ENCODE measurements at regions not wholly inside any gene's neighbourhood (a gene's known extent, or its start where the extent isn't known, plus 50 kb on each side); places are given as distances from the start of the nearest gene placed in this dataset.

DNA sequence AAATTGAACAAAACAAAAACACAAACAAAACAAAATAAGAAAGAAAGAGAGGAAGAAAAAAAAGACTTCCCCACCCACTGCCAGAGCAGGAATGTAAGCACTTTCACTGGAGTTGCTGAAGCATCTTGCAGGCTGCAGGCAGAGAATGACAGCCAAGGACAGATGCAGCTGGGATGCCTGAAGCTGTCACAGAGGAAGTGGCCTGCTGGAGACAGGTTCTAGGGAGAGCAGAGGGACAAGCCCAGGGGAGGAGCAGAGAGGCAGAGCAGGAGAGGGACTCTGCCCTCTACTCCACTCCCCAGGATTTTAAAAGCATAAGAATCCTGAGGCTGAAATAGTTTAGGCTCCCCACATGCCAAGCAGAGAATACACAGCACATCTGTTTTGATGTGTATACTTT lies 326.2 kb downstream of the TUSC7 start:
- intact Hi-C loops (cut with DNase I), result no loop called here
- peak overlapping the region; percentile 45 for H3K27ac ChIP-seq
- H3K9me3 ChIP-seq, result no peaks in the 10 kb centered on the region
- H3K36me3 ChIP-seq, result no peaks in the 10 kb centered on the region
- no peak for TF ChIP-seq POLR2A (IDR thresholded peaks at IDR 0.05)
- no peak for TF ChIP-seq CTCF (IDR thresholded peaks at IDR 0.05)
- no peak for TF ChIP-seq POLR2AphosphoS5 (IDR thresholded peaks at IDR 0.05; ENCODE audit: insufficient read depth in 1 of 2, low read depth in 1 of 2)
- peaks cover 7% of the 10 kb centered on the region for H3K4me1 ChIP-seq
- no peak for DNase-seq (ENCODE audit: extremely low spot score in 2 of 2)
- H3K4me3 ChIP-seq, result no peak overlapping the region
- H3K27me3 ChIP-seq, result no peaks in the 10 kb centered on the region

- Histone ChIP-seq H3K4me1 (peaks cover 7% of the 10 kb centered on the region), H3K36me3 (no peaks in the 10 kb centered on the region), H3K27me3 (no peaks in the 10 kb centered on the region), H3K4me3 (no peak overlapping the region), H3K9me3 (no peaks in the 10 kb centered on the region), H3K27ac (peak overlapping the region; percentile 45)
- no peak for DNase-seq (ENCODE audit: extremely low spot score in 2 of 2)
- intact Hi-C loops (cut with DNase I), result no loop called here
- no peak for TF ChIP-seq CTCF (IDR thresholded peaks at IDR 0.05)
Observed at GRCh38 chr3:117036259-117036799, 326.8 kb downstream of the TUSC7 start.

DNA sequence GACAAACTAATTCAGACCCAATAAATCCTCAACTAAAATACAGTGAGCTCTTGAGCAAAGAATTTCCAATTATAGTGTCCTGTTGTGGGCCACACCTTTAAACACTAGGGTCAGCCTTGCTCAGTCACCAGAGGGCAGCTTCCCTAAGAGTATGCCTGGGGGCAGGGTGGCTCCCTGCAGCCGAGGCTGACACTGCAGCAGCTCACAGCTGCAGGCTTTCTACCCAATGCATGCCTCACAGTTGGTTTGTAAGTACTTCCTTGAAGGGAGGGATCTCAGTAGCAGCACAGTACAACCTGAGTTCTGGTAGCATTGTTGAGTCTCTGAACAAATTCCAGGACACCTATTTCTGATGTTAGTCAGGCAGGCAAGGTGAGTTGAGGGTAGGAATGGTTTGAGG lies 335.6 kb downstream of the TUSC7 start:
- H3K4me3 ChIP-seq, result no peak overlapping the region
- no peaks in the 10 kb centered on the region for H3K4me1 ChIP-seq
- no peak for DNase-seq (ENCODE audit: extremely low spot score in 2 of 2)
- H3K36me3 ChIP-seq, result no peaks in the 10 kb centered on the region
- no peaks in the 10 kb centered on the region for H3K27me3 ChIP-seq
- H3K9me3 ChIP-seq, result no peaks in the 10 kb centered on the region
- no peak for TF ChIP-seq CTCF (IDR thresholded peaks at IDR 0.05)
- intact Hi-C loops (cut with DNase I), result no loop called here
- no peak overlapping the region for H3K27ac ChIP-seq

- H3K4me1 ChIP-seq, result no peaks in the 10 kb centered on the region
Observed at GRCh38 chr3:117047951-117048705, 338.5 kb downstream of the TUSC7 start.

More at GRCh38 chr3:117047951-117048705, 338.5 kb downstream of the TUSC7 start:
- Histone ChIP-seq H3K9me3 (no peaks in the 10 kb centered on the region), H3K4me3 (no peak overlapping the region), H3K36me3 (no peaks in the 10 kb centered on the region), H3K27ac (no peak overlapping the region), H3K27me3 (no peaks in the 10 kb centered on the region)
- TF ChIP-seq POLR2A (IDR thresholded peaks at IDR 0.05) (no peak), POLR2AphosphoS5 (IDR thresholded peaks at IDR 0.05; ENCODE audit: insufficient read depth in 1 of 2, low read depth in 1 of 2) (no peak), CTCF (IDR thresholded peaks at IDR 0.05) (no peak)
- no peak for DNase-seq (ENCODE audit: extremely low spot score in 2 of 2)
- intact Hi-C loops (cut with DNase I), result no loop called here
